Heart left ventricle (tissue), 16 donors: ENCODE measurements at regions not wholly inside any gene's neighbourhood (a gene's known extent, or its start where the extent isn't known, plus 50 kb on each side); places are given as distances from the start of the nearest gene placed in this dataset.

Experiments used
- ATAC-seq, 4 donors: fragments of 200-7000 bp; cut with Tn5 transposase; one replicate each; pipeline ENCODE4 v1.9.1; 2020 to 2022; ENCODE audit warnings: moderate library complexity in 4 of 4, mild to moderate bottlenecking in 3 of 4, moderate number of reproducible peaks in 1 of 4
- DNase-seq, 5 donors: peaks; one replicate each; pipeline ENCODE4 v3.0.0-alpha.2; 2020
- H3K27ac ChIP-seq, 12 donors: fragments of 200-600 bp; sonication (generic) in 4 of 12; one replicate each; pipeline versions ENCODE4 v1.5.0 to v1.8.0; 2016 to 2022; ENCODE audit warnings: mild to moderate bottlenecking in 2 of 12
- H3K27me3 ChIP-seq, 9 donors: fragments of 200-600 bp; sonication (generic) in 2 of 9; one replicate each; pipeline versions ENCODE4 v1.5.1 to v1.8.0; 2016 to 2022; ENCODE audit warnings: mild to moderate bottlenecking in 3 of 9
- H3K36me3 ChIP-seq, 9 donors: fragments of 200-600 bp; sonication (generic) in 2 of 9; one replicate each; pipeline versions ENCODE4 v1.5.0 to v1.8.0; 2018 to 2022; ENCODE audit warnings: mild to moderate bottlenecking in 2 of 9
- H3K4me1 ChIP-seq, 12 donors: fragments of 200-600 bp; sonication (generic) in 4 of 12; one replicate each; pipeline versions ENCODE4 v1.5.0 to v1.8.0; 2016 to 2022; ENCODE audit warnings: mild to moderate bottlenecking in 3 of 12
- H3K4me3 ChIP-seq, 12 donors: fragments of 200-600 bp; sonication (generic) in 4 of 12; one replicate each; pipeline versions ENCODE4 v1.5.0 to v1.8.0; 2017 to 2022; ENCODE audit warnings: mild to moderate bottlenecking in 9 of 12, moderate library complexity in 4 of 12
- H3K9me3 ChIP-seq, 12 donors: fragments of 200-600 bp; sonication (generic) in 4 of 12; one replicate each; pipeline versions ENCODE4 v1.5.0 to v1.8.0; 2016 to 2022; ENCODE audit warnings: mild to moderate bottlenecking in 1 of 12
- POLR2A ChIP-seq, 2 donors: fragments of 450-650 bp; IDR thresholded peaks; one replicate each; pipeline ENCODE4 v1.6.1; 2017; ENCODE audit warnings: antibody characterized with exemption in 2 of 2, mild to moderate bottlenecking in 2 of 2, moderate library complexity in 2 of 2
- WGBS, 4 donors: extraction: QIAGEN DNeasy Blood & Tissue Kit in 2 of 4; methylation state at CpG; one replicate each; pipeline versions ENCODE4 v1.1.5 to v1.1.7; 2013 to 2018; 5-methylcytosine and 5-hydroxymethylcytosine counted together
- intact Hi-C, 10 donors: fragments of 100-400 bp; cut with DNase I; formaldehyde crosslinking; loops; one replicate each; pipeline versions ENCODE4 v1.11.1 to v1.14.2; 2022
- TF ChIP-seq, protein P1 (sequence below), 12 donors: fragments of 200-600 bp; sonication (generic) in 4 of 12; IDR thresholded peaks; one replicate each; pipeline versions ENCODE4 v1.5.0 to v1.8.0; 2018 to 2022; ENCODE audit warnings: antibody characterized with exemption in 12 of 12, mild to moderate bottlenecking in 5 of 12
- donor health status: ischemic (EF 13 %, LVEDD 7.1; RV severe dilation, severe dysfunction).
- donor health status: healthy with polysubstance abuse.
- donor health status: DM: no; HTN: yes; CAD: no.
- donor health status: DM: no; HTN: no; CAD: no.
- donor health status: ischemic (EF 25% LVEDD 6.9; RV normal size, moderate dysfunction).
- donor health status: ischemic (EF 25% LVEDD 5.7; RV mildly dilated, moderate dysfunction).
- donor health status: healthy.
- donor health status: DM: yes; HTN: yes; CAD: no.
- donor health status: ischemic (EF 35%, LVEDD 5.7; RV mildly dilated, moderate dysfunction).
- donor health status: nonischemic (EF 11% LVEDD 7.7; RV severe dilation, severe dysfunction).
- donor health status: DM: yes; HTN: yes; CAD: no.
- donor health status: PGD.
- donor health status: ischemic (EF 29% LVEDD 5.4; RV normal size, mild dysfunction).
- donor health status: nonischemic (EF 23%, LVEDD 6.1; RV moderate dilation, normal function).

GRCh38 chr5:111975133-111975532 lies 218.1 kb upstream of the NREP start:
- ATAC-seq (peak in 2 of 4 donors; percentile 38 to 50), DNase-seq (no peak)
- Histone ChIP-seq H3K27ac (no peak overlapping the region), H3K27me3 (no peaks in the 10 kb centered on the region), H3K9me3 (no peaks in the 10 kb centered on the region), H3K4me3 (no peak overlapping the region), H3K36me3 (no peaks in the 10 kb centered on the region), H3K4me1 (peaks cover 0 to 18% (median 0%) of the 10 kb centered on the region in 12 donors)
- no peak for TF ChIP-seq POLR2A (IDR thresholded peaks at IDR 0.05)
- TF ChIP-seq, protein P1, sequence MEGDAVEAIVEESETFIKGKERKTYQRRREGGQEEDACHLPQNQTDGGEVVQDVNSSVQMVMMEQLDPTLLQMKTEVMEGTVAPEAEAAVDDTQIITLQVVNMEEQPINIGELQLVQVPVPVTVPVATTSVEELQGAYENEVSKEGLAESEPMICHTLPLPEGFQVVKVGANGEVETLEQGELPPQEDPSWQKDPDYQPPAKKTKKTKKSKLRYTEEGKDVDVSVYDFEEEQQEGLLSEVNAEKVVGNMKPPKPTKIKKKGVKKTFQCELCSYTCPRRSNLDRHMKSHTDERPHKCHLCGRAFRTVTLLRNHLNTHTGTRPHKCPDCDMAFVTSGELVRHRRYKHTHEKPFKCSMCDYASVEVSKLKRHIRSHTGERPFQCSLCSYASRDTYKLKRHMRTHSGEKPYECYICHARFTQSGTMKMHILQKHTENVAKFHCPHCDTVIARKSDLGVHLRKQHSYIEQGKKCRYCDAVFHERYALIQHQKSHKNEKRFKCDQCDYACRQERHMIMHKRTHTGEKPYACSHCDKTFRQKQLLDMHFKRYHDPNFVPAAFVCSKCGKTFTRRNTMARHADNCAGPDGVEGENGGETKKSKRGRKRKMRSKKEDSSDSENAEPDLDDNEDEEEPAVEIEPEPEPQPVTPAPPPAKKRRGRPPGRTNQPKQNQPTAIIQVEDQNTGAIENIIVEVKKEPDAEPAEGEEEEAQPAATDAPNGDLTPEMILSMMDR (IDR thresholded peaks at IDR 0.05): no peak
- WGBS, 4 donors: 50 to 65% (median 58%) methylated on average over 5 of the region's 5 CpGs
- intact Hi-C loops: no loop called here

- TF ChIP-seq POLR2A (IDR thresholded peaks at IDR 0.05): no peak
- TF ChIP-seq, protein P1 (IDR thresholded peaks at IDR 0.05): no peak
- Histone ChIP-seq H3K9me3 (no peaks in the 10 kb centered on the region), H3K27ac (no peak overlapping the region), H3K4me1 (peaks cover 0 to 18% (median 0%) of the 10 kb centered on the region in 12 donors), H3K36me3 (no peaks in the 10 kb centered on the region), H3K4me3 (no peak overlapping the region), H3K27me3 (no peaks in the 10 kb centered on the region)
- 41 to 46% (median 44%) methylated on average over 2 of the region's 2 CpGs for WGBS, 4 donors
- intact Hi-C loops: no loop called here
- DNase-seq (no peak), ATAC-seq (no peak)
Measured at GRCh38 chr5:111973961-111974360, 217.0 kb upstream of the NREP start.

DNA sequence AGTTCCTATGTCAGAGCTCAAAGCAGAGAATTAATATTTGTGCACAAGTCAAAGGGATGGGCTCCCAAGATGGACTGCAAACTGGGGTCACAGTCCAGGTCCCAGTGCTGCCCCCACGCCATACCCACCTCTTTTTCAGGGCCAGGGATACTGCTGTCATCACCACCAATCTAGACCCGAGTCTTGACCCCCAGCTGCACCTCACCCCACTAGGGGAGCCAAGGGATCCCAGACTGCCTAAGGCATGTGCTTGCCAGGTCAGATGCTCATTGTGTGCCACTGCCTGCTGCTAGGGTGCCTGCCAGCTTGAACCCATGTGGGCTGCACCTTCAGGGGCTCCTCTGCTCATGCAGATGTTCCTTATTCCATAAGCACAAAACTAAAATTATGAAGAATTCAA lies 215.6 kb upstream of the NREP start:
- Histone ChIP-seq H3K36me3 (no peaks in the 10 kb centered on the region), H3K4me1 (peaks cover 0 to 22% (median 0%) of the 10 kb centered on the region in 12 donors), H3K4me3 (no peak overlapping the region), H3K9me3 (no peaks in the 10 kb centered on the region), H3K27ac (no peak overlapping the region), H3K27me3 (no peaks in the 10 kb centered on the region)
- ATAC-seq (no peak), DNase-seq (no peak)
- WGBS, 4 donors: 93 to 100% (median 97%) methylated on average over 2 of the region's 2 CpGs
- TF ChIP-seq, protein P1 (IDR thresholded peaks at IDR 0.05): no peak
- no peak for TF ChIP-seq POLR2A (IDR thresholded peaks at IDR 0.05)
- intact Hi-C loops: no loop called here

GRCh38 chr5:111972080-111972479 lies 215.1 kb upstream of the NREP start:
- H3K27ac ChIP-seq: no peak overlapping the region
- ATAC-seq (no peak), DNase-seq (no peak)
- no peak for TF ChIP-seq POLR2A (IDR thresholded peaks at IDR 0.05)
- TF ChIP-seq, protein P1 (IDR thresholded peaks at IDR 0.05): no peak
- no peak overlapping the region for H3K4me3 ChIP-seq
- 95 to 100% (median 96%) methylated on average over 2 of the region's 2 CpGs for WGBS, 4 donors
- intact Hi-C loops: no loop called here
- no peaks in the 10 kb centered on the region for H3K9me3 ChIP-seq
- no peaks in the 10 kb centered on the region for H3K36me3 ChIP-seq
- peaks cover 0 to 22% (median 0%) of the 10 kb centered on the region in 12 donors for H3K4me1 ChIP-seq
- H3K27me3 ChIP-seq: no peaks in the 10 kb centered on the region
